Mesothelial cell of epicardium (in vitro differentiated cells): ENCODE measurements at regions not wholly inside any gene's neighbourhood (a gene's known extent, or its start where the extent isn't known, plus 50 kb on each side); places are given as distances from the start of the nearest gene placed in this dataset.
A peak's percentile ranks its signal among the peaks of the same experiment; 100 is the strongest.

ENCODE experiments used
- DNase-seq, 2 experiments: peaks; one replicate each; pipeline ENCODE4 v3.0.0; 2021; ENCODE audit warnings: low spot score in 2 of 2; ENCODE audit not compliant: unreplicated experiment in 2 of 2
- H3K27ac Mint-ChIP-seq: 2 replicates; pipeline ENCODE4 v1.8.0; 2021; ENCODE audit warnings: mixed read lengths
- H3K27me3 Mint-ChIP-seq: 2 replicates; pipeline ENCODE4 v1.8.0; 2021; ENCODE audit warnings: low read depth, mixed read lengths
- H3K36me3 Mint-ChIP-seq: 2 replicates; pipeline ENCODE4 v1.8.0; 2021; ENCODE audit warnings: mixed read lengths
- H3K4me1 Mint-ChIP-seq: 2 replicates; pipeline ENCODE4 v1.8.0; 2021; ENCODE audit warnings: mixed read lengths
- H3K4me3 Mint-ChIP-seq: 2 replicates; pipeline ENCODE4 v1.8.0; 2021; ENCODE audit warnings: mild to moderate bottlenecking, moderate library complexity, mixed read lengths
- H3K9me3 Mint-ChIP-seq: 2 replicates; pipeline ENCODE4 v1.8.0; 2021; ENCODE audit warnings: mixed read lengths
- TF ChIP-seq, protein P1 (sequence below): fragments of 200-600 bp; sonication (generic); IDR thresholded peaks from one replicate; pipeline ENCODE4 v1.5.0; 2021; ENCODE audit warnings: antibody characterized with exemption; ENCODE audit not compliant: unreplicated experiment

DNA sequence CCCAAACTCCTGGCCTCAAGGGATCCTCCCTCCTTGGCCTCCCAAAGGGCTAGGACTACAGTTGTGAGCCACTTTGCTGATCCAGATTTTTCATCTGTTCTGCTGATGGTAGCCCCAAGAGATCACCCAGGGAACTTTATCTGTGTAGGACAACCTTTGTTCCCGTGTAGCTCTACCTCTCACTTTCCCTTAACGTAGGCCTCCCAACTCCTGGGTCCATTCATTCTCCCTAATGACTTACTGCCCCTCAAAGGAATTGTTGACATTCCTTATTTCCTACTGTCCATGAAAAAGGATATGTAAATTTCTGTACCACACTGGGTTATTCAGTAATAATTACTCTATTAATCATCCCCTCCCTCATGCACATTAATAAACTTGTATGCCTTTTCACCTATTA, 51.0 kb upstream of the PHF24 start:
- H3K27ac Mint-ChIP-seq = no peak overlapping the region

DNA sequence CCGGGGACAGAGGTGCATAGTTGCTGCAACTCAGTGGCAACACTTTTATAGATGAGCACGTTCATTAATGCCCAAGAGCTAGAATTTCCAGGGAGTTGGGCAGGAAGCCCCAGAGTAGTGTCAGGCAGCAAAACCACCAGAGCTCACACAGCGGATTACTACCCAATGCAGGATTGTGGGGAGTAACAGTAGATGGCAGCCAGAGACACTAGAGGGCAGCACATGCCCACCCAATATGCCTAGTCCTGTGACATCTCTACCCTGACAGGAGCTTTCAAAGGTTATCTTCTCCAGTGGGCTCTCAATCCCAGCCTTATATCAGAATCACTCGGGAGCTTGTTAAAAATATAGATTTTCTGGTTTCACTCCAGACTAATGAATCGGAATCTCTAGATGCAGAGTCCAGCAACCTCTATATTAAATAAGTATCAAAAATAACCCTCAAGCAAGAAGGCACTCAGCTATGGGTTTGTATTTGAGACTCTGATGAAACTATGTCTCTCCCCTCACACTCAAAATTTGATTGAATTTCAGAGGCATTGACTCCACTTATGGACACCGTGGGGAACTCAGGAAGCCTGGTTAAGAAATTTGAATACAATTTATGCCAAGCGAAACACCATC, 58.4 kb upstream of the PHF24 start:
- H3K27ac Mint-ChIP-seq = no peak overlapping the region
- no peaks in the 10 kb centered on the region for H3K9me3 Mint-ChIP-seq
- peak; percentile 51 to 83 for DNase-seq
- H3K36me3 Mint-ChIP-seq = no peaks in the 10 kb centered on the region
- peaks cover 72% of the 10 kb centered on the region for H3K27me3 Mint-ChIP-seq
- no peak overlapping the region for H3K4me3 Mint-ChIP-seq
- TF ChIP-seq, protein P1, sequence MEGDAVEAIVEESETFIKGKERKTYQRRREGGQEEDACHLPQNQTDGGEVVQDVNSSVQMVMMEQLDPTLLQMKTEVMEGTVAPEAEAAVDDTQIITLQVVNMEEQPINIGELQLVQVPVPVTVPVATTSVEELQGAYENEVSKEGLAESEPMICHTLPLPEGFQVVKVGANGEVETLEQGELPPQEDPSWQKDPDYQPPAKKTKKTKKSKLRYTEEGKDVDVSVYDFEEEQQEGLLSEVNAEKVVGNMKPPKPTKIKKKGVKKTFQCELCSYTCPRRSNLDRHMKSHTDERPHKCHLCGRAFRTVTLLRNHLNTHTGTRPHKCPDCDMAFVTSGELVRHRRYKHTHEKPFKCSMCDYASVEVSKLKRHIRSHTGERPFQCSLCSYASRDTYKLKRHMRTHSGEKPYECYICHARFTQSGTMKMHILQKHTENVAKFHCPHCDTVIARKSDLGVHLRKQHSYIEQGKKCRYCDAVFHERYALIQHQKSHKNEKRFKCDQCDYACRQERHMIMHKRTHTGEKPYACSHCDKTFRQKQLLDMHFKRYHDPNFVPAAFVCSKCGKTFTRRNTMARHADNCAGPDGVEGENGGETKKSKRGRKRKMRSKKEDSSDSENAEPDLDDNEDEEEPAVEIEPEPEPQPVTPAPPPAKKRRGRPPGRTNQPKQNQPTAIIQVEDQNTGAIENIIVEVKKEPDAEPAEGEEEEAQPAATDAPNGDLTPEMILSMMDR = peak; percentile 67
- H3K4me1 Mint-ChIP-seq = no peaks in the 10 kb centered on the region

More for the DNA sequence above, 51.0 kb upstream of the PHF24 start:
- H3K9me3 Mint-ChIP-seq = no peaks in the 10 kb centered on the region
- no peak overlapping the region for H3K4me3 Mint-ChIP-seq
- H3K4me1 Mint-ChIP-seq = no peaks in the 10 kb centered on the region
- no peaks in the 10 kb centered on the region for H3K36me3 Mint-ChIP-seq
- TF ChIP-seq, protein P1 = no peak
- DNase-seq = no peak
- peaks cover 56% of the 10 kb centered on the region for H3K27me3 Mint-ChIP-seq

DNA sequence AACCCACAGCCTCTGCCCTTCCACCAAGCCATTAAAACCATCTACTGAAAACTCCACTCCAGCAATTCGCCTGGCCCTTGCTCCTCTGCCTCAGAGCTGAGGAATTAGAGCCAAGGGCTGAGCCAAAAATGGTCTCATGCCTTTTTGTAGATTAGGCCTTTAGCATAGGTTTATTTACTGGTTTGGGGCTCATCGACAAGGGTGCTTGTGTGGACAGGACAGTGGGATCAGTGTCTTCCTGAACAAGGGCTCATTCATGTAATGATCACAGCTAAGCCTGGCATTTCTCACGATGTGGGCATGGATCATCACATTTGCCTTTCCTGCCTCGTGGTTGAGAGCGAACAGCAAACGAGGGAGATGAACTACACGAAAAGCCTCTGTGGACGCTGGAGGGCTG, 59.2 kb upstream of the PHF24 start:
- Mint-ChIP-seq H3K4me3 (no peak overlapping the region), H3K36me3 (no peaks in the 10 kb centered on the region), H3K4me1 (no peaks in the 10 kb centered on the region), H3K9me3 (no peaks in the 10 kb centered on the region), H3K27ac (no peak overlapping the region), H3K27me3 (peaks cover 72% of the 10 kb centered on the region)
- TF ChIP-seq, protein P1 = no peak
- DNase-seq = no peak

DNA sequence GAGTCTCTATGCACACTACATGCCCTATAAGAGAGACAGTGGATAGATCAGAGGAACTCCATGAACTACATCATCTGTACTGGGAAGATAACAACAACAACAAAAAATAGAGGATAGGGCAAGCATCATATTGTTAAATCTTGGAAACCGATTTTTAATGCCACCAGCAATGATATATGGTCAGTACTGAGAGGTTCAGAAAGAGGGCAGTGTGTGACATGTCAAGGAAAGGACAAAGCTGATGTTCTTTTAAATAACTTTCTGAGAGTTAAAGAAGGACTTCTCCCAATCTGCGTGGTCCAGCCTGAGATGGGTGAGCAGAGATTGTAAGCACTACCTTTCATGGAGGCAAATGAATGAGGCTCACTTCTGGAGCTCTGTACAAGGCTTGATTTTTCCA, 62.0 kb upstream of the PHF24 start:
- Mint-ChIP-seq H3K36me3 (no peaks in the 10 kb centered on the region), H3K4me3 (no peak overlapping the region), H3K27me3 (peaks cover 81% of the 10 kb centered on the region), H3K27ac (no peak overlapping the region), H3K9me3 (no peaks in the 10 kb centered on the region), H3K4me1 (no peaks in the 10 kb centered on the region)
- DNase-seq = no peak
- TF ChIP-seq, protein P1 = no peak

DNA sequence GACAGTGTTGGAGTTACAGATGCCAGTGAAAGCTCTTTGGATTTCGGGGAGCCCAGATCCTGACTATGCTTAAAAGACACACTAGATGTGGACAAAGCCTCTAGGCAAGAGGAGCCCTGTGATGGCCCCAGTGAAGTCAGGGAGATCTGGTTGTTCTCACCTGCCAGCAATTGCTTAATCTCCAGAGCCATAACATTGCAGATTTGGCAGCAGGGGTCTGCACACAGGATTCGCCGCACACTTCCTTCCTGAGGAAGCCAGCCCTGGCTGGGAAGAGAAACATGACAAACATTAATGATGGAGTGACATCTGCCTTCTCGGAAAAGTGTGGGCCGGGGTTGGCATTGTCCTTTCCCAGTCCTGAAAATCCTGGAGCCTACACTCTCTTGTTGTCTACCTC, 65.2 kb upstream of the PHF24 start:
- H3K9me3 Mint-ChIP-seq = no peaks in the 10 kb centered on the region

More for the DNA sequence above, 65.2 kb upstream of the PHF24 start:
- TF ChIP-seq, protein P1 = no peak
- peaks cover 71% of the 10 kb centered on the region for H3K27me3 Mint-ChIP-seq
- no peak for DNase-seq
- no peak overlapping the region for H3K4me3 Mint-ChIP-seq
- H3K27ac Mint-ChIP-seq = no peak overlapping the region
- no peaks in the 10 kb centered on the region for H3K36me3 Mint-ChIP-seq
- H3K4me1 Mint-ChIP-seq = no peaks in the 10 kb centered on the region
